Subcutaneous abdominal adipose tissue (tissue), 5 donors: ENCODE measurements at regions not wholly inside any gene's neighbourhood (a gene's known extent, or its start where the extent isn't known, plus 50 kb on each side); places are given as distances from the start of the nearest gene placed in this dataset.
"Not testable (repeated sequence)": the region's sequence is repeated elsewhere in the genome, so short reads cannot be mapped to it uniquely, and the experiment has no call there.

ENCODE experiments used
- H3K27ac ChIP-seq: one replicate; pipeline ENCODE4 v1.7.0; 2013; ENCODE audit warnings: low read depth, mild to moderate bottlenecking, inconsistent platforms, low read length, moderate library complexity
- H3K27me3 ChIP-seq, 5 donors: one replicate each; pipeline ENCODE4 v1.7.0; 2013; ENCODE audit warnings: low read length in 5 of 5, inconsistent platforms in 1 of 5; ENCODE audit not compliant: control insufficient read depth in 5 of 5, insufficient read depth in 4 of 5
- H3K36me3 ChIP-seq, 5 donors: one replicate each; pipeline ENCODE4 v1.7.0; 2013; ENCODE audit warnings: low read length in 5 of 5; ENCODE audit not compliant: control insufficient read depth in 5 of 5, insufficient read depth in 5 of 5
- H3K4me1 ChIP-seq, 5 donors: one replicate each; pipeline ENCODE4 v1.7.0; 2013; ENCODE audit warnings: low read length in 5 of 5, mild to moderate bottlenecking in 3 of 5, moderate library complexity in 1 of 5; ENCODE audit not compliant: control insufficient read depth in 5 of 5, insufficient read depth in 5 of 5
- H3K4me3 ChIP-seq, 5 donors: one replicate each; pipeline ENCODE4 v1.7.0; 2013; ENCODE audit warnings: low read length in 5 of 5, low read depth in 1 of 5
- H3K9ac ChIP-seq, 5 donors: one replicate each; pipeline ENCODE4 v1.7.0; 2013; ENCODE audit warnings: low read length in 5 of 5, mild to moderate bottlenecking in 4 of 5, moderate library complexity in 3 of 5
- H3K9me3 ChIP-seq, 5 donors: one replicate each; pipeline ENCODE4 v1.7.0; 2013; ENCODE audit warnings: low read length in 5 of 5; ENCODE audit not compliant: control insufficient read depth in 5 of 5
- donor health status: healthy.
- donor health status: healthy.
- donor health status: healthy.
- donor health status: healthy.
- donor health status: healthy.

GRCh38 chr1:199095628-199096027, 456.8 kb downstream of the PTPRC start:
- not testable (repeated sequence) for H3K4me1 ChIP-seq, H3K36me3 ChIP-seq, H3K9ac ChIP-seq, H3K4me3 ChIP-seq, H3K27me3 ChIP-seq, H3K27ac ChIP-seq, H3K9me3 ChIP-seq

DNA sequence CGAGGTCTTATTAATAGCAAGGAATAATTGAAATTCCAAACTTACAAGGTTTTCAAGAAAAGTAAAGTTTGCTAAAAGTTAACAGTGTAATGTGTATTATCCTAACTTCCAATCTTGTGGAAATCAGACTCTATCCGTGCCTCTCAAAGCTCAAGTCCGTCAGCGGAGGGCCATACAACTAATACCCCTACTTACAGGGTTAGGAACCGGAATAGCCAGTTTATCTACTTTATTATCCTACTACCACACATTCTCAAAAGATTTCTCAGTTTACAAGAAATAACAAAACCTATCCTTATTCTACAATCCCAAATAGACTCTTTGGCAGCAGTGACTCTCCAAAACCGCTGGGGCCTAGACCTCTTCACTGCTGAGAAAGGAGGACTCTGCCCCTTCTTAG, 457.8 kb downstream of the PTPRC start:
- no peaks in the 10 kb centered on the region for H3K4me1 ChIP-seq
- H3K36me3 ChIP-seq = no peaks in the 10 kb centered on the region
- H3K9ac ChIP-seq = no peak overlapping the region
- H3K9me3 ChIP-seq = no peaks in the 10 kb centered on the region
- no peaks in the 10 kb centered on the region for H3K27me3 ChIP-seq
- H3K4me3 ChIP-seq = no peak overlapping the region
- no peak overlapping the region for H3K27ac ChIP-seq

- H3K27ac ChIP-seq = no peak overlapping the region
- no peaks in the 10 kb centered on the region for H3K9me3 ChIP-seq
- H3K27me3 ChIP-seq = no peaks in the 10 kb centered on the region
- H3K36me3 ChIP-seq = no peaks in the 10 kb centered on the region
- no peaks in the 10 kb centered on the region for H3K4me1 ChIP-seq
- no peak overlapping the region for H3K9ac ChIP-seq
- H3K4me3 ChIP-seq = no peak overlapping the region
Measured at GRCh38 chr1:199098468-199098867, 459.6 kb downstream of the PTPRC start.

- Histone ChIP-seq H3K27me3 (no peaks in the 10 kb centered on the region), H3K4me3 (no peak overlapping the region), H3K36me3 (no peaks in the 10 kb centered on the region), H3K4me1 (no peaks in the 10 kb centered on the region), H3K27ac (no peak overlapping the region), H3K9me3 (peaks cover 0 to 2% (median 0%) of the 10 kb centered on the region in 5 donors), H3K9ac (no peak overlapping the region)
Measured at GRCh38 chr1:199101139-199101538, 462.3 kb downstream of the PTPRC start.

DNA sequence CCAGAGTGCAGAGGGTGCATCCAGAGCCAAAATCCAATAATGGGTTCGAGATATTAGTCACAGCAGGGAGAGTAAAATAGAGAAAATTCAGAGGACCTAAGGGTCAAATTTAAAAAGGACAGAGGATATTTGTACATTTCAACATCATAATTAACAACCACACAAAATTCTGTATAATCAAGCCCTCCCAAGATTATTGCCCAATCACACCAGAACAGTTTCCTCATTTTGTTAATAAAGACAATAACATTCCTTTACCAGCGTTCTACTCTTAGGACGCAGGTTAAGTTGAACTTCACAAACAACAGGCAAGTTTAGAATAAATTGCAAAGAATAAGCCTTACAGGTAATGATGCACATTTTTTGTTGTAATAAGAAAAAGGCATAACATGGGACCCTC, 462.8 kb downstream of the PTPRC start:
- no peak overlapping the region for H3K9ac ChIP-seq
- no peaks in the 10 kb centered on the region for H3K27me3 ChIP-seq
- H3K36me3 ChIP-seq = no peaks in the 10 kb centered on the region
- no peak overlapping the region for H3K4me3 ChIP-seq
- H3K4me1 ChIP-seq = no peaks in the 10 kb centered on the region
- H3K9me3 ChIP-seq = peaks cover 0 to 4% (median 0%) of the 10 kb centered on the region in 5 donors
- H3K27ac ChIP-seq = no peak overlapping the region

DNA sequence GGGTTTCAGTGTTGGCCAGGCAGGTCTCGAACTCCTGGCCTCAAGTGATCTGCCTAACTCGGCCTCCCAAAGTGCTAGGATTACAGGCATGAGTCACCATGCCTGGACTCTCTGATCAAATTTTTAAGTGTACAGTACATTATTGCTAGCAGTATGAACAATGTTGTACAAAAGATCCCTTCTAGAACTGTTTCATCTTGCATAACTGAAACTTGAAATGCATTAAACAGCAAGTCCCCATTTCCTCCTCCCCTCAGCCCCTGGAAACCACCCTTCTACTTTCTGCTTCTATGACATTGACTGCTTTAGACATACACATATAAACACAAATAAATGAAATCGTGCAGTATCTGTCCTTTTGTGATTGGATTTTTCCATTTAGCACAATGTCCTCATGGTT, 463.4 kb downstream of the PTPRC start:
- no peak overlapping the region for H3K27ac ChIP-seq
- H3K27me3 ChIP-seq = no peaks in the 10 kb centered on the region
- no peaks in the 10 kb centered on the region for H3K4me1 ChIP-seq
- no peak overlapping the region for H3K9ac ChIP-seq
- no peaks in the 10 kb centered on the region for H3K36me3 ChIP-seq
- no peak overlapping the region for H3K4me3 ChIP-seq
- H3K9me3 ChIP-seq = peaks cover 0 to 4% (median 0%) of the 10 kb centered on the region in 5 donors

DNA sequence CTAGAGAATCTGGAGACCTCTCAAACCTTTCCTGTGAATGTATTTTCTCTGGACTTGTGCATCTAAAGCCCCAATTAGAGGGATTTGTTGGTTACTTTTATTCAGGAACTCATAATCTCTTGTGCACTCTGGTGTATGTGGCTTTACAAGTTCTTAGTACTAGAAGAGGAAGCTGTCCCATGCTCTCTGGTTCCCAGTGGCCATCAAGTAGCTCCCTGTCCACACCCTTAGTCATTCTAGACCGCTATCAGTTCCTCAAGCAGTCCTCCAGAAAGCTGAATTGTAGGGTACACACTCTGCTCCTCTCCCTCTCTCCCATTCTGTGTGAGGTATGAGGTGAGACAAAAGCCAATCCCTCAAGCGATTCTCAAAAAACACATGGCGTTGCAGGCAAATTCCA, 470.3 kb downstream of the PTPRC start:
- no peak overlapping the region for H3K27ac ChIP-seq
- H3K4me1 ChIP-seq = no peaks in the 10 kb centered on the region
- no peak overlapping the region for H3K4me3 ChIP-seq
- H3K27me3 ChIP-seq = no peaks in the 10 kb centered on the region
- H3K36me3 ChIP-seq = no peaks in the 10 kb centered on the region
- peaks cover 0 to 7% (median 4%) of the 10 kb centered on the region in 5 donors for H3K9me3 ChIP-seq
- no peak overlapping the region for H3K9ac ChIP-seq

GRCh38 chr1:199112365-199112764, 473.5 kb downstream of the PTPRC start:
- no peaks in the 10 kb centered on the region for H3K27me3 ChIP-seq
- no peak overlapping the region for H3K27ac ChIP-seq
- H3K36me3 ChIP-seq = no peaks in the 10 kb centered on the region
- H3K4me3 ChIP-seq = no peak overlapping the region
- peaks cover 0 to 7% (median 0%) of the 10 kb centered on the region in 5 donors for H3K9me3 ChIP-seq
- H3K9ac ChIP-seq = no peak overlapping the region
- no peaks in the 10 kb centered on the region for H3K4me1 ChIP-seq

- H3K4me1 ChIP-seq = no peaks in the 10 kb centered on the region
- H3K27me3 ChIP-seq = no peaks in the 10 kb centered on the region
- no peaks in the 10 kb centered on the region for H3K36me3 ChIP-seq
- H3K9ac ChIP-seq = no peak overlapping the region
- peaks cover 0 to 7% (median 0%) of the 10 kb centered on the region in 5 donors for H3K9me3 ChIP-seq
- H3K27ac ChIP-seq = no peak overlapping the region
- H3K4me3 ChIP-seq = no peak overlapping the region
Measured at GRCh38 chr1:199113265-199113869, 474.5 kb downstream of the PTPRC start.

DNA sequence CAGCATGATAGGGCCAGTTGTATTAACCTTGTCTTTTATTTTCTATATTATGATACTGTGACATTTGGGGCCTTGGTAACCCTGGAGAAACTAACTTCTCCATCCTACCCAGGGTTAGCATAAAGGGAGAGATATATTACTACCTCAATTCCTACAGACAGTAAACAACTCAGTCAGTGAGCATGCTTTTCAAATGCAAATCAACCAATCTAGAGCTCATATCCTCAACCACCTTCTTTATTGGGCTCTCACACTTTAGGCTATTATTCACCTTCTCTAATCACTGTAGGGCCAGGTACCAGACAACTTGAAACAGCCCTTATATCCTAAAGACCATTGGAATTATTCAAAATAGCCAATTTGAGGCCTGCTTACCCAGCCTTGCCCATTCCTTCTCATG, 477.6 kb downstream of the PTPRC start:
- H3K36me3 ChIP-seq = no peaks in the 10 kb centered on the region
- H3K9me3 ChIP-seq = peaks cover 0 to 7% (median 0%) of the 10 kb centered on the region in 5 donors
- no peak overlapping the region for H3K9ac ChIP-seq
- H3K27ac ChIP-seq = no peak overlapping the region
- no peak overlapping the region for H3K4me3 ChIP-seq
- no peaks in the 10 kb centered on the region for H3K4me1 ChIP-seq
- H3K27me3 ChIP-seq = no peaks in the 10 kb centered on the region

DNA sequence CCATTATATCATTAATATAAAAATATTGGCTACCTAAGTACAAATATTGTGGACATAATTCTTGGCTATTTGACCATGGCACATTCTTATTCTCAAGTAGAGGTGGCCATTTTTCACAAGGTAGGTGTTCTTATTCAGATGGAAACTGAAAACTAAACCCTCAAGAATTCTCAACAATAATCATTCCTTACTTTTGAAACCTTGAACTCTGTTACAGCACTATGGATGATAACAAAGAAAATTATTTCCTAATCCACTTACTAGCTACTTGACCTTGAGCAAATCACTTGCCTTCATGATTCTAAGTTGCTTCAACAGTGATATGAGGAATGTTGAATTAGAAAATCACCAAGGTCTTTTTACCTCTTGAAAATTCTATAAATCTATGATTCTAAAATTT, 482.2 kb downstream of the PTPRC start:
- H3K27ac ChIP-seq = no peak overlapping the region
- H3K36me3 ChIP-seq = no peaks in the 10 kb centered on the region
- no peak overlapping the region for H3K9ac ChIP-seq
- no peaks in the 10 kb centered on the region for H3K9me3 ChIP-seq
- H3K4me1 ChIP-seq = no peaks in the 10 kb centered on the region
- no peaks in the 10 kb centered on the region for H3K27me3 ChIP-seq
- H3K4me3 ChIP-seq = no peak overlapping the region
